B cell (primary cell): ENCODE measurements at regions not wholly inside any gene's neighbourhood (a gene's known extent, or its start where the extent isn't known, plus 50 kb on each side); places are given as distances from the start of the nearest gene placed in this dataset.

Source experiments
- EZH2 ChIP-seq: IDR thresholded peaks from 2 replicates; pipeline ENCODE4 v1.6.1; 2012; ENCODE audit warnings: borderline replicate concordance, low read depth, mild to moderate bottlenecking, moderate library complexity, low read length; ENCODE audit not compliant: insufficient read depth, poor library complexity, severe bottlenecking
- TF ChIP-seq, protein P1 (sequence below): fragments of 200-600 bp; IDR thresholded peaks from one replicate; pipeline ENCODE4 v1.8.0; 2022; ENCODE audit warnings: antibody characterized with exemption, mild to moderate bottlenecking

- TF ChIP-seq, protein P1, sequence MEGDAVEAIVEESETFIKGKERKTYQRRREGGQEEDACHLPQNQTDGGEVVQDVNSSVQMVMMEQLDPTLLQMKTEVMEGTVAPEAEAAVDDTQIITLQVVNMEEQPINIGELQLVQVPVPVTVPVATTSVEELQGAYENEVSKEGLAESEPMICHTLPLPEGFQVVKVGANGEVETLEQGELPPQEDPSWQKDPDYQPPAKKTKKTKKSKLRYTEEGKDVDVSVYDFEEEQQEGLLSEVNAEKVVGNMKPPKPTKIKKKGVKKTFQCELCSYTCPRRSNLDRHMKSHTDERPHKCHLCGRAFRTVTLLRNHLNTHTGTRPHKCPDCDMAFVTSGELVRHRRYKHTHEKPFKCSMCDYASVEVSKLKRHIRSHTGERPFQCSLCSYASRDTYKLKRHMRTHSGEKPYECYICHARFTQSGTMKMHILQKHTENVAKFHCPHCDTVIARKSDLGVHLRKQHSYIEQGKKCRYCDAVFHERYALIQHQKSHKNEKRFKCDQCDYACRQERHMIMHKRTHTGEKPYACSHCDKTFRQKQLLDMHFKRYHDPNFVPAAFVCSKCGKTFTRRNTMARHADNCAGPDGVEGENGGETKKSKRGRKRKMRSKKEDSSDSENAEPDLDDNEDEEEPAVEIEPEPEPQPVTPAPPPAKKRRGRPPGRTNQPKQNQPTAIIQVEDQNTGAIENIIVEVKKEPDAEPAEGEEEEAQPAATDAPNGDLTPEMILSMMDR: no peak
- no peak for TF ChIP-seq EZH2
Observed at GRCh38 chr6:24006254-24006653, 119.8 kb upstream of the NRSN1 start.
